ENCODE measurements at regions not wholly inside any gene's neighbourhood (a gene's known extent, or its start where the extent isn't known, plus 50 kb on each side); places are given as distances from the start of the nearest gene placed in this dataset.

DNA sequence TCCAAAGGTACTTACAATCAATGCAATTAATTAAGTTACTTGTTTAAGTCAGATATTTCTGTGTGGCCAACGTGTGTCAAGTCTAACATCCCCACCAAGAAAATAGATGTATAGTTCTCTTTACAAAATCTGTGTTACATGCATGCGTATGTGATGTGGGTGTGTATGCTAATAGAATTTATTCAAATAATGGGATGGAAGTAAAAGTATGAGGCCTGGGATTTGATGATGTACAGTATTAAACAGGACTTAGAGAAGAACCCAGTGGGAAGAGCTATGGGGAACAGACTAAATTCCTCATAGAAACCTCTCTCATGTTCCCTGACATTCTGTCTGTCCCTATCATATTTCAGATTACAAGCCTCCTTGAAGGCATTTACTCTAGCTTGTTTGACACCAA, 72.5 kb downstream of the IFI44 start:
- no peak overlapping the region for H3K4me3 ChIP-seq (ENCODE audit: insufficient read depth, low read length)
- H3K79me2 ChIP-seq (ENCODE audit: insufficient read depth, low read length): no peaks in the 10 kb centered on the region
- H3K4me1 ChIP-seq (ENCODE audit: insufficient read depth, low read length): peaks cover 33% of the 10 kb centered on the region
- no peak for DNase-seq (ENCODE audit: insufficient read length, low spot score, missing footprints)
- TF ChIP-seq, protein P1, sequence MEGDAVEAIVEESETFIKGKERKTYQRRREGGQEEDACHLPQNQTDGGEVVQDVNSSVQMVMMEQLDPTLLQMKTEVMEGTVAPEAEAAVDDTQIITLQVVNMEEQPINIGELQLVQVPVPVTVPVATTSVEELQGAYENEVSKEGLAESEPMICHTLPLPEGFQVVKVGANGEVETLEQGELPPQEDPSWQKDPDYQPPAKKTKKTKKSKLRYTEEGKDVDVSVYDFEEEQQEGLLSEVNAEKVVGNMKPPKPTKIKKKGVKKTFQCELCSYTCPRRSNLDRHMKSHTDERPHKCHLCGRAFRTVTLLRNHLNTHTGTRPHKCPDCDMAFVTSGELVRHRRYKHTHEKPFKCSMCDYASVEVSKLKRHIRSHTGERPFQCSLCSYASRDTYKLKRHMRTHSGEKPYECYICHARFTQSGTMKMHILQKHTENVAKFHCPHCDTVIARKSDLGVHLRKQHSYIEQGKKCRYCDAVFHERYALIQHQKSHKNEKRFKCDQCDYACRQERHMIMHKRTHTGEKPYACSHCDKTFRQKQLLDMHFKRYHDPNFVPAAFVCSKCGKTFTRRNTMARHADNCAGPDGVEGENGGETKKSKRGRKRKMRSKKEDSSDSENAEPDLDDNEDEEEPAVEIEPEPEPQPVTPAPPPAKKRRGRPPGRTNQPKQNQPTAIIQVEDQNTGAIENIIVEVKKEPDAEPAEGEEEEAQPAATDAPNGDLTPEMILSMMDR (IDR thresholded peaks at IDR 0.05; ENCODE audit: extremely low read depth, low read depth, low read length): no peak
- peak overlapping the region; percentile 2 for H2AFZ ChIP-seq (ENCODE audit: low read length)
- peak overlapping the region; percentile 21 for H3K4me2 ChIP-seq (ENCODE audit: insufficient read depth, low read length)
- no peaks in the 10 kb centered on the region for H3K27me3 ChIP-seq (ENCODE audit: insufficient read depth, low read length)
- peak overlapping the region; percentile 86 for H3K27ac ChIP-seq (ENCODE audit: low read depth, low read length)
- no peaks in the 10 kb centered on the region for H4K20me1 ChIP-seq (ENCODE audit: insufficient read depth, low read length)
- H3K36me3 ChIP-seq (ENCODE audit: insufficient read depth, low read length): no peaks in the 10 kb centered on the region
- H3K9me3 ChIP-seq (ENCODE audit: low read depth, low read length): no peaks in the 10 kb centered on the region

DNA sequence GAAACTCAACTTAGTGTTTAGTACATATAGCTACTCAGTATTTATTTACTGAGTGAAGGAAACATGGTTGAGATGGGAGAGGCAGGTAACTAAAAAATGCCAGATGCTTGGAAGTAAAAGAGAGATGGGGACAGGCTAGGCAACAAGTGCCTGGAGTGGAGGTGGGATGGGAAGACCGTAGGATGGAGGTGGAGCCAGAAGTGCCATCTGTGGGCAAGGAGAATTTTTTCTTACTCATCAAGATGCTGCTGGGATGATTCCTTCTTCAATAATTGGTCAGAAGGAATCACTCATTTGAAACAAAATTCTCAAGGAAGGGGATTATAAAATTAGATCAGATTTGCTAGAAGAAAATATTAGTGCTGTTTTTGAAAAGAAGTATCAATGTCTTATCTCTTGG, 72.9 kb downstream of the IFI44 start:
- H3K36me3 ChIP-seq (ENCODE audit: insufficient read depth, low read length): no peaks in the 10 kb centered on the region
- peak overlapping the region; percentile 86 for H3K27ac ChIP-seq (ENCODE audit: low read depth, low read length)
- peak; percentile 41 for DNase-seq (ENCODE audit: insufficient read length, low spot score, missing footprints)
- H3K79me2 ChIP-seq (ENCODE audit: insufficient read depth, low read length): no peaks in the 10 kb centered on the region
- no peaks in the 10 kb centered on the region for H3K9me3 ChIP-seq (ENCODE audit: low read depth, low read length)
- peak overlapping the region; percentile 21 for H3K4me2 ChIP-seq (ENCODE audit: insufficient read depth, low read length)
- H4K20me1 ChIP-seq (ENCODE audit: insufficient read depth, low read length): no peaks in the 10 kb centered on the region
- H3K27me3 ChIP-seq (ENCODE audit: insufficient read depth, low read length): no peaks in the 10 kb centered on the region
- no peak overlapping the region for H3K4me3 ChIP-seq (ENCODE audit: insufficient read depth, low read length)
- TF ChIP-seq, protein P1 (IDR thresholded peaks at IDR 0.05; ENCODE audit: extremely low read depth, low read depth, low read length): no peak
- H3K4me1 ChIP-seq (ENCODE audit: insufficient read depth, low read length): peaks cover 30% of the 10 kb centered on the region
- H2AFZ ChIP-seq (ENCODE audit: low read length): peak overlapping the region; percentile 2

DNA sequence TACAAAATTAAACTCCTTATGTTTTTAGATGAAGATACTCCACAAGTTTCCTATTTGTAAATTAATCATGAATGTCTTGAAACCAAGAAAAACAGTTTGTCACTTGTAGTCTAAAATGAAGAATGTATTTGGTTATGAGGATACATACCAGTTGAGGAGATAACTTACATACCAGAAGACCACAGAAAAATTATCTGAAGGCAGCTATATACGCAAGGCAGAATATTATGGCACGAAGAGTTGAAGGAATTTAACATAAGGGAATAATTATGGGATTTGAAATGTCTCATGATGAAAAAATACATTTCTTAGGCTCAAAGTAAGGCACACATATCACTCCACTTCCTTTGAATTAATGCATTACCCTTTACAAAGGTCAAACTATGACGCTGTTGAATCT, 73.3 kb downstream of the IFI44 start:
- no peaks in the 10 kb centered on the region for H3K36me3 ChIP-seq (ENCODE audit: insufficient read depth, low read length)
- peak overlapping the region; percentile 21 for H3K4me2 ChIP-seq (ENCODE audit: insufficient read depth, low read length)
- no peaks in the 10 kb centered on the region for H4K20me1 ChIP-seq (ENCODE audit: insufficient read depth, low read length)
- TF ChIP-seq, protein P1 (IDR thresholded peaks at IDR 0.05; ENCODE audit: extremely low read depth, low read depth, low read length): no peak
- H3K79me2 ChIP-seq (ENCODE audit: insufficient read depth, low read length): no peaks in the 10 kb centered on the region
- H3K27me3 ChIP-seq (ENCODE audit: insufficient read depth, low read length): no peaks in the 10 kb centered on the region
- H2AFZ ChIP-seq (ENCODE audit: low read length): no peak overlapping the region
- peak; percentile 41 for DNase-seq (ENCODE audit: insufficient read length, low spot score, missing footprints)
- H3K4me3 ChIP-seq (ENCODE audit: insufficient read depth, low read length): no peak overlapping the region
- peak overlapping the region; percentile 86 for H3K27ac ChIP-seq (ENCODE audit: low read depth, low read length)
- H3K9me3 ChIP-seq (ENCODE audit: low read depth, low read length): no peaks in the 10 kb centered on the region
- peaks cover 27% of the 10 kb centered on the region for H3K4me1 ChIP-seq (ENCODE audit: insufficient read depth, low read length)

DNA sequence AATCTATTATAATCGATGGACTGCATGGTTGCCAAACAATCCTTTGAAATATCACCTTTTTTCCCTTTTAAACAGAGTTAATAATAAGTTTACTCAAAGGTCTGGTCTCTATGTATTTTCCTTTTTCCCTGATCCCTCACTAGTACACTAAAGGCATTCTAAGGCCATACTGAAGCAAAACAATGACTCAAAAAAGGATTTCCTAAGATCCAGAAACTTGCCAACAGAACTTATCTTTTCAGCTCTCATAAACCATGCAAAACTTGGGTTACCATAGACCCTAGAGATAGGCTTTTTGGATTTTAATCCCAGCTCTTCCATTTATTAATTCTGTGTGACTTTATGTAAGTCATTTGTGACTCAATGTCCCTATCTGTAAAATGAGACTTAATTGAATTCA, 77.1 kb downstream of the IFI44 start:
- TF ChIP-seq, protein P1 (IDR thresholded peaks at IDR 0.05; ENCODE audit: extremely low read depth, low read depth, low read length): no peak
- Histone ChIP-seq H4K20me1 (ENCODE audit: insufficient read depth, low read length) (no peaks in the 10 kb centered on the region), H3K27me3 (ENCODE audit: insufficient read depth, low read length) (no peaks in the 10 kb centered on the region), H3K4me2 (ENCODE audit: insufficient read depth, low read length) (no peak overlapping the region), H3K9me3 (ENCODE audit: low read depth, low read length) (no peaks in the 10 kb centered on the region), H3K27ac (ENCODE audit: low read depth, low read length) (no peak overlapping the region), H3K79me2 (ENCODE audit: insufficient read depth, low read length) (no peaks in the 10 kb centered on the region), H3K36me3 (ENCODE audit: insufficient read depth, low read length) (no peaks in the 10 kb centered on the region), H3K4me3 (ENCODE audit: insufficient read depth, low read length) (no peak overlapping the region), H3K4me1 (ENCODE audit: insufficient read depth, low read length) (peaks cover 22% of the 10 kb centered on the region), H2AFZ (ENCODE audit: low read length) (no peak overlapping the region)
- DNase-seq (ENCODE audit: insufficient read length, low spot score, missing footprints): peak; percentile 73
